ENCODE measurements at regions not wholly inside any gene's neighbourhood (a gene's known extent, or its start where the extent isn't known, plus 50 kb on each side); places are given as distances from the start of the nearest gene placed in this dataset.

- no peak for TF ChIP-seq CTCF (IDR thresholded peaks at IDR 0.05; ENCODE audit: low read depth, low read length, missing control alignments)
- in situ Hi-C loops (cut with HindIII; ENCODE audit: low sequenced_read_pairs), result no loop called here
- no peak for DNase-seq (ENCODE audit: low read depth)
- H3K4me3 ChIP-seq (ENCODE audit: low read depth, low read length), result no peak overlapping the region
Observed at GRCh38 chr5:143567583-143568504, 164.4 kb upstream of the NR3C1 start.

- no peak for TF ChIP-seq CTCF (IDR thresholded peaks at IDR 0.05; ENCODE audit: low read depth, low read length, missing control alignments)
- in situ Hi-C loops (cut with HindIII; ENCODE audit: low sequenced_read_pairs), result no loop called here
- H3K4me3 ChIP-seq (ENCODE audit: low read depth, low read length), result no peak overlapping the region
- no peak for DNase-seq (ENCODE audit: low read depth)
Observed at GRCh38 chr5:143566139-143566538, 162.7 kb upstream of the NR3C1 start.

GRCh38 chr5:143564417-143564816 lies 160.9 kb upstream of the NR3C1 start:
- TF ChIP-seq CTCF (IDR thresholded peaks at IDR 0.05; ENCODE audit: low read depth, low read length, missing control alignments), result no peak
- no peak for DNase-seq (ENCODE audit: low read depth)
- in situ Hi-C loops (cut with HindIII; ENCODE audit: low sequenced_read_pairs), result no loop called here
- H3K4me3 ChIP-seq (ENCODE audit: low read depth, low read length), result no peak overlapping the region

- no peak overlapping the region for H3K4me3 ChIP-seq (ENCODE audit: low read depth, low read length)
- in situ Hi-C loops (cut with HindIII; ENCODE audit: low sequenced_read_pairs), result no loop called here
- peak; percentile 61 for DNase-seq (ENCODE audit: low read depth)
- TF ChIP-seq CTCF (IDR thresholded peaks at IDR 0.05; ENCODE audit: low read depth, low read length, missing control alignments), result no peak
Observed at GRCh38 chr5:143562935-143563334, 159.4 kb upstream of the NR3C1 start.

- no peak overlapping the region for H3K4me3 ChIP-seq (ENCODE audit: low read depth, low read length)
- in situ Hi-C loops (cut with HindIII; ENCODE audit: low sequenced_read_pairs), result no loop called here
- TF ChIP-seq CTCF (IDR thresholded peaks at IDR 0.05; ENCODE audit: low read depth, low read length, missing control alignments), result no peak
- DNase-seq (ENCODE audit: low read depth), result no peak
Observed at GRCh38 chr5:143561219-143561618, 157.7 kb upstream of the NR3C1 start.

- TF ChIP-seq CTCF (IDR thresholded peaks at IDR 0.05; ENCODE audit: low read depth, low read length, missing control alignments), result no peak
- in situ Hi-C loops (cut with HindIII; ENCODE audit: low sequenced_read_pairs), result no loop called here
- H3K4me3 ChIP-seq (ENCODE audit: low read depth, low read length), result no peak overlapping the region
- DNase-seq (ENCODE audit: low read depth), result no peak
Observed at GRCh38 chr5:143560378-143560777, 156.9 kb upstream of the NR3C1 start.
